ENCODE measurements at regions not wholly inside any gene's neighbourhood (a gene's known extent, or its start where the extent isn't known, plus 50 kb on each side); places are given as distances from the start of the nearest gene placed in this dataset.

GRCh38 chr6:99111590-99111989 lies 163.8 kb upstream of the FBXL4 start:
- no peak for TF ChIP-seq CTCF (IDR thresholded peaks at IDR 0.05)
- no peaks in the 10 kb centered on the region for H3K36me3 ChIP-seq
- H3K9me3 ChIP-seq: no peaks in the 10 kb centered on the region
- peaks cover 0 to 4% of the 10 kb centered on the region in 2 experiments for H3K4me1 ChIP-seq (ENCODE audit: control insufficient read depth in 1 of 2, insufficient read depth in 1 of 2, low read depth in 1 of 2, low read length in 1 of 2)
- peaks cover 92% of the 10 kb centered on the region for H3K27me3 ChIP-seq
- no peak overlapping the region for H3K4me3 ChIP-seq (ENCODE audit: low read depth in 1 of 2, low read length in 1 of 2)
- no peak overlapping the region for H3K27ac ChIP-seq

GRCh38 chr6:99110029-99110428 lies 162.3 kb upstream of the FBXL4 start:
- no peaks in the 10 kb centered on the region for H3K36me3 ChIP-seq
- H3K27ac ChIP-seq: no peak overlapping the region
- H3K4me1 ChIP-seq (ENCODE audit: control insufficient read depth in 1 of 2, insufficient read depth in 1 of 2, low read depth in 1 of 2, low read length in 1 of 2): peaks cover 0 to under 1% of the 10 kb centered on the region in 2 experiments
- no peak for TF ChIP-seq CTCF (IDR thresholded peaks at IDR 0.05)
- H3K4me3 ChIP-seq (ENCODE audit: low read depth in 1 of 2, low read length in 1 of 2): no peak overlapping the region
- peaks cover 82% of the 10 kb centered on the region for H3K27me3 ChIP-seq
- no peaks in the 10 kb centered on the region for H3K9me3 ChIP-seq

GRCh38 chr6:99104218-99104617 lies 156.5 kb upstream of the FBXL4 start:
- Histone ChIP-seq H3K27ac (no peak overlapping the region), H3K27me3 (peaks cover 59% of the 10 kb centered on the region), H3K4me1 (ENCODE audit: control insufficient read depth in 1 of 2, insufficient read depth in 1 of 2, low read depth in 1 of 2, low read length in 1 of 2) (no peaks in the 10 kb centered on the region), H3K9me3 (no peaks in the 10 kb centered on the region), H3K36me3 (no peaks in the 10 kb centered on the region), H3K4me3 (ENCODE audit: low read depth in 1 of 2, low read length in 1 of 2) (no peak overlapping the region)
- TF ChIP-seq CTCF (IDR thresholded peaks at IDR 0.05): no peak

- H3K27me3 ChIP-seq: peaks cover 55% of the 10 kb centered on the region
- no peaks in the 10 kb centered on the region for H3K9me3 ChIP-seq
- H3K36me3 ChIP-seq: no peaks in the 10 kb centered on the region
- no peak for TF ChIP-seq CTCF (IDR thresholded peaks at IDR 0.05)
- H3K27ac ChIP-seq: no peak overlapping the region
- H3K4me3 ChIP-seq (ENCODE audit: low read depth in 1 of 2, low read length in 1 of 2): no peak overlapping the region
- H3K4me1 ChIP-seq (ENCODE audit: control insufficient read depth in 1 of 2, insufficient read depth in 1 of 2, low read depth in 1 of 2, low read length in 1 of 2): no peaks in the 10 kb centered on the region
These were observed 151.5 kb upstream of the FBXL4 start for GRCh38 chr6:99099243-99099642.

GRCh38 chr6:99096170-99096569 lies 148.4 kb upstream of the FBXL4 start:
- no peak overlapping the region for H3K4me3 ChIP-seq (ENCODE audit: low read depth in 1 of 2, low read length in 1 of 2)
- H3K27ac ChIP-seq: no peak overlapping the region
- H3K9me3 ChIP-seq: no peaks in the 10 kb centered on the region
- no peaks in the 10 kb centered on the region for H3K36me3 ChIP-seq
- peaks cover 65% of the 10 kb centered on the region for H3K27me3 ChIP-seq
- no peak for TF ChIP-seq CTCF (IDR thresholded peaks at IDR 0.05)
- H3K4me1 ChIP-seq (ENCODE audit: control insufficient read depth in 1 of 2, insufficient read depth in 1 of 2, low read depth in 1 of 2, low read length in 1 of 2): no peaks in the 10 kb centered on the region

All from neutrophil (primary cell).